ENCODE measurements at regions not wholly inside any gene's neighbourhood (a gene's known extent, or its start where the extent isn't known, plus 50 kb on each side); places are given as distances from the start of the nearest gene placed in this dataset.

DNA sequence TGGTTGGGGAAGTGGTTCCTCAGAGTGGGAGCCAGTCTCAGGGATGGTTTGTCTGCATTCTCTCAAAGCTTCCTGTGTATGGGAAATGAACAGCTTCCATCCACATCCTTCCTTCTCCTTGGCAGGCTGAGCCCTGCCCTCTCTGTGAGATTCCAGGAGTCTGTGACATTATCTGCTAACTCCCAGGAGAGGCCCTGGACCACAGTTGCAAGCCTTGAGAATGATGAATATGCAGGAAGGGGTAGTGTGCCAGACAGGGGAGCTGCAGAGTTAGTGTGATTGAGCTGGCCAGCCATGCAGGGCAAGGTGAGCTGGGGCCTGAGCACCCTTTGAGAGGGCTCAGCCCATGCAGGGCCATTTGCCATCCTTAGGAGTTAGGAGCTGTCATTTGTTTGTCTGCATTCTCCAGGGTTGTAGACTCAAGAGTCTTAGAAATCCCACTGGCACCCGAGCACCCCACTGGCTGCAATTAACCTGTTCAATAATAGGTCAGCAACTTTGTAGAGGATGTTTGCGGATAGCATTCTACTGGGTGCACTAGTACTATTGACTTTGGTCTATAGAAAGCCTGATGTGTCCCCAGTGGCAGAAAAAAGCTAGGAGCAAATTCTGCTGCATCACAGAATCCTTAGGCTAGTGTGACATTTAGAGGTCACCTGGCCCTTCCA is 299.0 kb upstream of the CADM1 start:
- Mint-ChIP-seq H3K36me3 (ENCODE audit: insufficient read depth, unreplicated experiment) (no peaks in the 10 kb centered on the region), H3K4me1 (ENCODE audit: low read depth, unreplicated experiment) (no peaks in the 10 kb centered on the region), H3K27ac (ENCODE audit: unreplicated experiment) (no peak overlapping the region), H3K9me3 (ENCODE audit: unreplicated experiment) (peaks cover 25% of the 10 kb centered on the region), H3K27me3 (ENCODE audit: insufficient read depth, unreplicated experiment) (peaks cover 12% of the 10 kb centered on the region), H3K4me3 (ENCODE audit: unreplicated experiment) (no peak overlapping the region)
- TF ChIP-seq CTCF (IDR thresholded peaks at IDR 0.05; ENCODE audit: insufficient read depth in 1 of 2, low read depth in 1 of 2, low read length in 1 of 2, severe bottlenecking in 1 of 2, unreplicated experiment in 1 of 2), result no peak
- no TSS peak for BruUV-seq (replicated peaks)
- Histone ChIP-seq H3K36me3 (ENCODE audit: control insufficient read depth, insufficient read depth, low read length) (no peaks in the 10 kb centered on the region), H3K9me3 (peaks cover 11% of the 10 kb centered on the region), H3K4me1 (no peaks in the 10 kb centered on the region), H3K4me3 (ENCODE audit: low read depth, low read length) (no peak overlapping the region), H3K27me3 (replicated peaks; ENCODE audit: control insufficient read depth, insufficient read depth, low read length) (no peaks in the 10 kb centered on the region)
- intact Hi-C loops (cut with micrococcal nuclease; ENCODE audit: unreplicated experiment), result no loop called here
- POLR2A ChIA-PET, result no interaction called here
- CTCF ChIA-PET, result interaction anchor here (0.6 kb wide), 1 partner anchor 56 kb away, joined by 5 read pairs; no protein-coding TSS in a partner anchor
- no peak for DNase-seq

DNA sequence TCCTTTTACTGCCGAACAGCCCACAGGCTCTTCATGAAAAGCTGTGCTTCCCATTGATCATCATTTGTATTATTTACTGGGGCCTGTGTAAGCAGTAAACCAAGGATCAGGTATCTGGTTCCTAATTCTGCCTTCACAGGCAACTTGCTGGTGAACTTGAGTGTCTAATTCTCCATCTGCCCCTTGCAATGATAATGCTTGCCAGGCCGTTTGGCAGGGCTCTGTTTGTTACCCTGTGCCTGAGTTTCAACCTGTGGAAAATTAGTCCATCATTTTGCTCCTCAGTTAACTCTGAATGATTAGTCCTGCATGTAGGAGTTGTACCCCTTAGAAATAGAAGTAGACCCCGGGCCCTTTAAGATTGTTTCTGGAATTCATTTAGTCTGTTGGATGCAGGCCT is 298.4 kb upstream of the CADM1 start:
- Histone ChIP-seq H3K9me3 (peaks cover 5% of the 10 kb centered on the region), H3K4me3 (ENCODE audit: low read depth, low read length) (no peak overlapping the region), H3K27me3 (replicated peaks; ENCODE audit: control insufficient read depth, insufficient read depth, low read length) (no peaks in the 10 kb centered on the region), H3K4me1 (no peaks in the 10 kb centered on the region), H3K36me3 (ENCODE audit: control insufficient read depth, insufficient read depth, low read length) (no peaks in the 10 kb centered on the region)
- CTCF ChIA-PET, result no interaction called here
- no peak for DNase-seq
- TF ChIP-seq CTCF (IDR thresholded peaks at IDR 0.05; ENCODE audit: insufficient read depth in 1 of 2, low read depth in 1 of 2, low read length in 1 of 2, severe bottlenecking in 1 of 2, unreplicated experiment in 1 of 2), result no peak
- Mint-ChIP-seq H3K9me3 (ENCODE audit: unreplicated experiment) (peaks cover 19% of the 10 kb centered on the region), H3K27ac (ENCODE audit: unreplicated experiment) (no peak overlapping the region), H3K4me3 (ENCODE audit: unreplicated experiment) (no peak overlapping the region), H3K4me1 (ENCODE audit: low read depth, unreplicated experiment) (no peaks in the 10 kb centered on the region), H3K36me3 (ENCODE audit: insufficient read depth, unreplicated experiment) (no peaks in the 10 kb centered on the region), H3K27me3 (ENCODE audit: insufficient read depth, unreplicated experiment) (peaks cover 14% of the 10 kb centered on the region)
- POLR2A ChIA-PET, result no interaction called here
- intact Hi-C loops (cut with micrococcal nuclease; ENCODE audit: unreplicated experiment), result no loop called here
- no TSS peak for BruUV-seq (replicated peaks)

GRCh38 chr11:115792903-115793302 is 288.7 kb upstream of the CADM1 start:
- Histone ChIP-seq H3K4me3 (ENCODE audit: low read depth, low read length) (no peak overlapping the region), H3K4me1 (no peaks in the 10 kb centered on the region), H3K36me3 (ENCODE audit: control insufficient read depth, insufficient read depth, low read length) (no peaks in the 10 kb centered on the region), H3K27me3 (replicated peaks; ENCODE audit: control insufficient read depth, insufficient read depth, low read length) (no peaks in the 10 kb centered on the region), H3K9me3 (no peaks in the 10 kb centered on the region)
- Mint-ChIP-seq H3K36me3 (ENCODE audit: insufficient read depth, unreplicated experiment) (no peaks in the 10 kb centered on the region), H3K27ac (ENCODE audit: unreplicated experiment) (no peak overlapping the region), H3K27me3 (ENCODE audit: insufficient read depth, unreplicated experiment) (peaks cover 11% of the 10 kb centered on the region), H3K4me3 (ENCODE audit: unreplicated experiment) (no peak overlapping the region), H3K9me3 (ENCODE audit: unreplicated experiment) (no peaks in the 10 kb centered on the region), H3K4me1 (ENCODE audit: low read depth, unreplicated experiment) (no peaks in the 10 kb centered on the region)
- no TSS peak for BruUV-seq (replicated peaks)
- intact Hi-C loops (cut with micrococcal nuclease; ENCODE audit: unreplicated experiment), result no loop called here
- ChIA-PET CTCF (no interaction called here), POLR2A (no interaction called here)
- DNase-seq, result no peak
- no peak for TF ChIP-seq CTCF (IDR thresholded peaks at IDR 0.05; ENCODE audit: insufficient read depth in 1 of 2, low read depth in 1 of 2, low read length in 1 of 2, severe bottlenecking in 1 of 2, unreplicated experiment in 1 of 2)

Data from Caco-2 (cell line).